GM20431 (cell line): ENCODE measurements at regions not wholly inside any gene's neighbourhood (a gene's known extent, or its start where the extent isn't known, plus 50 kb on each side); places are given as distances from the start of the nearest gene placed in this dataset.

ENCODE experiments used
- in situ Hi-C: fragments of 300-500 bp; cut with MseI, MboI; formaldehyde crosslinking; loops from one replicate; pipeline ENCODE4 v1.15.0; 2020; ENCODE audit warnings: low sequenced_read_pairs; ENCODE audit not compliant: unreplicated experiment

DNA sequence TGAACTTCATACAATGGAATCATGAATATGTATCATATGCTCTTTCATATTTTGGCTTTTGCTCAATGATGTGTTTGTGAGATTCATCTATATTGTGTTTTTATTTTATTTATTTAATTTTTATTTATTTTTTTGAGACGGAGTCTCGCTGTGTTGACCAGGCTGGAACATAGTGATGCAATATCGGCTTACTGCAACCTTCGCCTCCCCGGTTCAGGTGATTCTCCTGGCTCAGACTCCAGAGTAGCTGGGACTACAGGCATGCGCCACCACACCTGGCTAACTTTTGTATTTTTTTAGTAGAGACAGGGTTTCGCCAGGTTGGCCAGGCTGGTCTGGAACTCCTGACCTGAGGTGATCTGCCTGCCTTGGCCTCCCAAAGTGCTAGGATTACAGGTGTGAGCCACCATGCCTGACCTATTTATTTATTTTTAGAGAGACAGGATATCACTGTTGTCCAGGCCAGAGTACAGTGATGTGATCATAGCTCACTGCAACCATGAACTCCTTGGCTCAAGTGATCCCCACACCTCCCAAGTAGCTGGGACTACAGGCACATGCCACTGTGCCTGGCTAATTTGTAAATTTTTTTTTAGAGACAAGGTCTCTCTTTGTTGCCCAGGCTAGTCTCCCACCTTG lies 74.5 kb downstream of the TET3 start:
- in situ Hi-C loops, result no loop called here

DNA sequence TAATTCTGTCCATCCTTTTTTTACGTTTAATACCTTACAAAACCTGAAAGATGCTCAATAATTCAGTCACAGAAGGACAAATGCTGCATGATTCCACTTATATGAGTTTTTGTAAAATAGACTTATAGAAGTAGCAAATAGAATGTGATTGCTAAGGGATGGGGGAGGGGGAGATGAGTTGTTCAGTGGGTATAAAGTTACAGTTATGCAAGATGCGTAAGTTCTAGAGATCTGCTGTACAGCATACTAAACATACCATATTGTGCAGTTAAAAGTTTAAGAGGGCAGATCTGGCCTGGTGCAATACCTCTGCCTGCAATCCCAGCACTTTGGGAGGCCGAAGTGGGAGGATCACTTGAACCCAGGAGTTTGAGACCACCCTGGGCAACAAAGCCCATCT lies 78.8 kb downstream of the TET3 start:
- in situ Hi-C loops, result no loop called here

DNA sequence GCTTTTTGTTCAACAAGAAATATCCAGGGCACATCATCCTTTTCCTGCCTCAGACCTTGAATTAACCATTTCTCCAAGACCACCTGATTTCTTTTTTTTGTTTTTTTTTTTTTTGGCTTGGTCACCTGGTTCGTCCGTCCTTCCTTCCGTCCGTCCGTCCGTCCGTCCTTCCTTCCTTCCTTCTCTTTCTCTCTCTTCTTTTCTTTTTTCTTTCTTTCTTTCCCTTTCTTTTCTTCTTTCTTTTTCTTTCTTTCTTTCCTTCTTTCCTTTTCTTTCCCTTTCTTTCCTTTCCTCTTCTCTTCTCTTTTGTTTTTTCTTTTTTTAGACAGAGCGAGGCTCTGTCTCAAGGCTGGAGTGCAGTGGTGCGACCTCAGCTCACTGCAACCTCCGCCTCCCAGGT lies 80.7 kb downstream of the TET3 start:
- in situ Hi-C loops, result no loop called here

DNA sequence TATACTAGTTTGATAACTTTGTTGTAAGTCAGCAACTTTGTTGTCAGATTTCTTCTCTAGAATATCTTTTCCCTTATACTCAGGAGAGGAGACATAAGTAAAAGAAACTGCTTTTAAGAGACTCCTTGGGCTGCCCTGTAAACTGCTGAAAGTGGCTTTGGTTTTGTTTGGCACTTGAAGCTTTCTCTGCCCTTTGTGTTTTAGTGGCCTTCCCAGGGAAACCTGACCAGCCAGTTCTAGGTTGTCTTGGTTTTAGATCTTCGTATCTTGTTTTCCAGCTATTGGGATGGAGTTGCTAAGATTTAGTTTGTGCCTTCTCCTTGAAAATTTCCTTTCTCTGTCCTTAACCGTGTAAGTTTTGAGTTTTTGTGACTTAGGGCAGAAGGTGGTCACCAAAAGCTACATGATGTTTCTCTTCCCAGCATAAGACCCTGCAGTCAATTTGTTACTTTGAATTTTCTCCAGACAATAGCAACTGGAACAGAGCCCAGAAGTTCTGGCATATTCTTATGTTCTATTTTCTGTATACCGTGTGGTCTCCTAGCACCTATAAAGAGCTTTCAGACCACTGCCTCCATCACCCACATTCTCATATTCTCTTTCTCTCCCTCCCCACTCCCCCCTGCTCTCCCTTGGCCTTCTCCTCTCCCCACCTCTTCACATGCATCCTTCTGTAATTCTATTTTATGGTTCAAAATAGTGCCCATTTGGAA lies 81.1 kb downstream of the BOLA3 start:
- in situ Hi-C loops, result no loop called here

DNA sequence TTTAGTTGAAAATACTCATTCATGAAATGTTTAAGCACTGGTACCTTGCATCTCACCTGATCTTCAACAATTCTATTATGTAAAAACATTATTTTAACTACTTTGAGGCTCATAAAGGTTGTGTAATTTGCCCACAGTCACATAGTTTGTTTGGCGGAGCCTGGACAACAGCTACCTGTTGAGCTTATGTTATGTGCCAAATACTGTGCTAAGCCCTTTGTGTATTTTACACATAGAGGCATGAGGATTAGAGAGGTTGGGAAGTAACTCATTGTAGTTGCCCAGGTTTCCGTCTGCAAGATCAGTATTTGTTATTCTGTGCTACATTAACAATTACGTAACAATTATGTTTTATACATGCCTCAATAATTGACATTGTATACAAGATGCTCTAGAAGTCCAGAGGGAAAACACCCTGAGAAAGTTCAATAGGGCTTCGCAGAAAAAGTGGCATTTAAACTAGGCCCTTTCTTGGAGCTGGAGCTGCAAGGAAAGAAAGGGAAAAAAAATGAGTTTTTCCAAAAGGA lies 80.4 kb downstream of the BOLA3 start:
- in situ Hi-C loops, result no loop called here

DNA sequence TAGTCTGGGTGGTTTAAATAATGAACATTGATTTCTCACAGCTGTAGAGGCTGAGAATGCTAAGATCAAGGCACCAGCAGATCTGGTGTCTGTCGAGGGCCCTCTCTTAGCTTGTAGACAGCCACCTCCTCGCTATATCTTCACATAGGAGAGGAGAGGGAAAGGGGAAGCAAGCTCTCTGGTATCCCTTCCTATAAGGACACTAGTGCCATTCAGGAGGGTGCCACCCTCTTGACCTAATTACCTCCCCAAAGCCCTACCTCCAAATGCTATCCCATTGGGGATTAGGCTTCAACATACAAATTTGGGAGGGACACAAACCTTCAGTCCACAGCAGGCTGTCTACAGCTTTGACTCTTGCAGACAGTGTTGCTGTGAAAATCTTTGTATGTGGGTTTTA lies 76.7 kb downstream of the BOLA3 start:
- in situ Hi-C loops, result no loop called here

DNA sequence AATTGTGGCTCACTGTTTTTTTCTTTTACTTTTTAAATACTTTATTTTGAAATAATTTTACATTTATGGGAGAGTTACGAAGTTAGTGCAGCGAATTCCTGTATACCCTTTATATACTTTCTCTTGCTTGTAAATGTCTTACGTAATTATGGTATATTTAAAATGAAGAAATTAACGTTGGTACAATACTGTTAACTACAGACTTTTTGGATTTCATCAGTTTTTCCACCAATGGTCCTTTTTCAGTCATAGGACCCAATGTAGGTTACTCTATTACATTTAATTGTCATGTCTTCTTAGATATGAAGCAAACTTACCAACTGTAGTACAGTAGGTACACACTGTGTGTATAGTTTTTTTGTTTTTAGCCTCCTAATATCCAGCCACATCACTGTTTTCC lies 76.3 kb downstream of the BOLA3 start:
- in situ Hi-C loops, result no loop called here

DNA sequence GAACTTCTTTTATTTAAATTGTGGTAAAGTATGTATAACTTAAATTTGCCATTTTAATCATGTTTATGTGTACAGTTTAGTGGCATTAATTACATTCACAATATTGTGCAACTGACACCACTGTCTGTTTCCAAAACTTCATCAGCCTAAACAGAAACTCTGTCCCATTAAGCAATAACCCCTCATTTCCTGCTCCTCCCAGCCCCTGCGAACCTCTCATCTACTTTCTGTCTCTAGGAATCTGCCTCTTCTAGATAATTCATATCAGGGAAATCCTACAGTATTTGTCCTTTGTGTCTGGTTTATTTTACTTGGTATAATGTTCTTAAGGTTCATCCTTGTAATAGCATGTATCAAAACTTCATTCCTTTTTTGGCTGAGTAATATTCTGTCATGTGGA lies 75.1 kb downstream of the BOLA3 start:
- in situ Hi-C loops, result no loop called here

DNA sequence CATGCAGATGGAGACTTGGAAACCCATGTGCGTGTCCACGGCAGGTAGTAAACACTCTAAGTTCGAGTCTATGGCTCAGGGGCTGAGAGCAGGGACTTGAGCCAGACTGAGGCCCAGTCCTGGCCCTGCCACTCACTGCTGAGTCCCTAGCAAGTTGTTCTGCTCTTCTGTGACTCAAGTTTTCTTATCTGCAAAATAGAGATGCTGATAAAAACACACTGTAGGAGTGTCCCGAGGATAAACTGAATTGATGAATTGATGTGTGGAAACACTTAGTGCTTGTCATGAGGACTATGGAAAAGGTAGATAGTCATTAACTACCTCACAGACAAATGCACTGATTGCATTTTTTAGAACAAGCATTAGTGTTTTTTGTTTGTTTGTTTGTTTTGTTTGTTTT lies 73.2 kb downstream of the BOLA3 start:
- in situ Hi-C loops, result no loop called here

DNA sequence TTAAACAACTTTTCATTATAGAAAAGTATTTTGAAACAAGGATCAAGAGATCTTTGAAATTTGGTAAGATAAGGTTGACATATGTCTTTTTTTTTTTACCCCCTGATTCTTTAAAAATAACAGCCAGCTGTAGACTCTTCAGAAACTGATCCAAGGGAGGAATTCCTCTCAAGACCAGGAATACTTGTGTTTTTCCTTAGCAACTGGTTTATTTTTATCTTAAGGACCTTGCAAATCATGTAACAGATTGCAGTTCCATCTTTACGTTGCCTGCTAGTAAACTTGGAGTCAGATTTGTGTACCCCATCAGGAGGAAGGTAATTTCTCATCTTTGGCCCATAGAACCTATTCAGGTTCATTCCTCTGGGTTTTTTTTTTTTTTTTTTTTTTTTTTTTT lies 71.6 kb downstream of the BOLA3 start:
- in situ Hi-C loops, result loop anchor here (25.0 kb wide), 1 partner anchor 164 kb away; no protein-coding TSS in a partner anchor

DNA sequence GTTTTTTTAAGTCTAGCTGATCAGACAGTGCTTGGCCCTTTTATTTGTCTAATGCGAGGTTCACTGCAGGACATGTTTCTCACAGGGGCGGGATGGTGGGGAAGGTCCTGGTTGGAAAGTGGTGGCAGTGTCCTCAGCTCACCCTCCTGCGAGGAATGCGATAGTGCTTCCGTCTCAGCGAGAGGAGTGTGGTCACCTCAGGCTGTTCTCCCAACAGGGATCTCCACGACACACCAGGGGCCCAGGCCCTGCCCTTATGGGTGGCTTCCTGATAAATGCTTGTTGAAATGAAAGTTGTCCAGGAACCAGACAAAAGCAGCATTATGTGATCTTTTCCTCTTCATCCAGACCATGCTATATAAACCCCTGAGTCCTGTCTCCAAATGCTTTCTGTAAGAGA lies 70.1 kb downstream of the BOLA3 start:
- in situ Hi-C loops, result loop anchor here (25.0 kb wide), 1 partner anchor 165 kb away; no protein-coding TSS in a partner anchor

DNA sequence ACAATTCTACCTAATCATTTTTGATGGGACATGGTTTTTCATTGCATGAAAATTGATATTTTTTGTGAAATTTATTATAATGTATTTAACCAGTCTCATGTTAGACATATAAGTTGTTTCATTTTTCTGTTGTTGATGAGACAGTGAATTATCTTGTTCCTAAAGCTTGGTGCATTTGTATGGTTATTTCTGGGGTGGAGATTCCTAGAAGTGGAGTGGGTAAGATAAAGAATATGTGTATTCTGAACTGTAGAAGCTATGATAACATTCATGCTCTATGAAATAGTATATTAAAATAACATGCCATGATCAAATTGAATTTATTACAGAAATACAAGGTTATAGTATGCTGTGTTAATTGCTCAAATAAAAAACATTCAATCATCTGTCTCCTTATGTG lies 69.2 kb downstream of the BOLA3 start:
- in situ Hi-C loops, result loop anchor here (25.0 kb wide), 1 partner anchor 166 kb away; no protein-coding TSS in a partner anchor

DNA sequence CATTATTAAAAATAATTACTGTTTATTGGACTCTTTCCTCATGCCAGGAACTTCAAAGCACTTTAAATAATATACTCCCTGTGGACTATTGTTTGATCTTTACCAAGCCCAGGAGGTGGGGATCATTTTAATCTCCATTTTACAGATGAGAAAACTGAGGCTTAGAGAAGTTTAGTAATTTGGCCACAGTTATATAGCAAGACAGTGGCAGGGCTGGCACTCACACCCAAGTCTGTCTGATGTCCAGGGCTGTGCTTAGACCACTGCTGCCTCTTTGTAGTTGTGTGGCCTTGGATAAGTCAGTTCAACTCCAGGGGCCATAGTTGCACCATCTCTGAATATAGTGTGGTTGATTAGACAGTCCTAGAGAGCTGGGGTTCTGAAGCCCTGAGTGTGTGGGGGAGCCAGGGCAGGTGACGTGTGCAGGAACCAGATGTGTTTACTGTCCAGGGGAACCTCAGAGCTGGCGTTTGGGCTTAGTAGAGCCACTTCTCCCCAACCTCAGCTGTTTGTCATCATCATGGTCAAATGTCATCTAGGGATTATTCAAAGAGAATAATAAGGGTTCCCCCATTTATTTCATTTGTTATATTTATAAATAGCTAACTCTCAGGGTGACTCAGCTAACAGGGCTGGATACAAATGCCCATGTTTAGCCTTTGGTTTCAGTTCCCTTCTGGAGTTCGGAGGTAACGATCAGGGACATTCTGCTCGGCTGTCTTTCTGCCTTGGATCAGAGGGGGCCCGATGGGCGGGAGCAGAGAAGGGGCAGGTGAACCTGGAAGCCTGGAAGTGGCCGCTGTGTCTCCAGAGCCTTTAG lies 68.0 kb downstream of the BOLA3 start:
- in situ Hi-C loops, result loop anchor here (25.0 kb wide), 1 partner anchor 167 kb away; no protein-coding TSS in a partner anchor

DNA sequence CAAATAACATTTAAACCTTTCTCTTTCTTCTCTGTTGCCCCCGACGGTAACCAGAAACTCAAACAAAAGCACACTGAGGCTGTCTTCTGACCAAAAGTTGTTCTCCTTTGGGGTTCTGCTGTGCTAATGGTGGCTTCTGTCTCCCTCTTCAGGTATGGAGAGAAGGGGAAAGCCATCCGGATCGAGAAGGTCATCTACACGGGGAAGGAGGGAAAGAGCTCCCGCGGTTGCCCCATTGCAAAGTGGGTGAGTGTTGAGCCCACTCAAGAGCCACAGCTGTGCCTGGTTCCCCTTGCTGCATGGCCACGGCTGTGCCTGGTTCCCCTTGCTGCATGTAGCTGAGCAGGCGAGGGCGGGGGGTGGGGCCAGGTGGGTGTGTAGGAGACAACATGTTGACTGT lies 67.4 kb downstream of the BOLA3 start:
- in situ Hi-C loops, result loop anchor here (25.0 kb wide), 1 partner anchor 168 kb away; no protein-coding TSS in a partner anchor

DNA sequence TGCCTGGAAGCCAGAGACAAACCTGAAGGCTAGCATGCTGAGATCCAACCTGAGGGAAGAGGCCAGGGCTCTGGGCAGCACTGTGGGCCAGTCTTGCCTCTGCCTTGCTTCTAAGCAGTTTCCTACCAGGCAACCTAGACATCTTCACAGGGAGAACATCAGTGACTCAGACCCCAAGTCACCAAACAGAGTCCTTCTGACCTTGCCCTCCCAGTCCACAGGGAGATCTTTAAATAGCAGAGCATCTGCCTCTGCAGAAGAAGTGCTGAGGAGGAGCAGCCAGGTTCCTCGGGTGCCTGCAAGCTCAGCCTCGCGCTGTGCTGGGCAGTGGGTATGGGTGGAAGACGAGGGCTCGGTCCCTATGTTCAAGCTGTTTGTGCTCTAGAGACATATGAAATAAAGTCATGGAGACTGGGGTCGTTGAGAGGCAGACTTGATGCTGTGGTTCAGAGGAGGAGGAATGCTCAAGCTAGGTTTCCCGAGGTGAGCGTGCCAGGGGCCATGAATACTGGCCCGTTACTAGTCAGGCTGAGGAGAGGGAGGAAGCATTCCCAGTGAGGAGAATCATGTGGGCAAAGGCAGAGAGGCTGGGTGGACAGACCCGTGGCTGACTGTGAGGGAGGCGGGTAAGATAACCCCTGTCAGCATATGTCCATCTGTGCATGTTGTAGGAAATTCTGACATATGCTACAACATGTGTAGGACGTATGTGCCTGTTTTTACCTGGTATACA lies 66.5 kb downstream of the BOLA3 start:
- in situ Hi-C loops, result loop anchor here (25.0 kb wide), 1 partner anchor 169 kb away; no protein-coding TSS in a partner anchor

DNA sequence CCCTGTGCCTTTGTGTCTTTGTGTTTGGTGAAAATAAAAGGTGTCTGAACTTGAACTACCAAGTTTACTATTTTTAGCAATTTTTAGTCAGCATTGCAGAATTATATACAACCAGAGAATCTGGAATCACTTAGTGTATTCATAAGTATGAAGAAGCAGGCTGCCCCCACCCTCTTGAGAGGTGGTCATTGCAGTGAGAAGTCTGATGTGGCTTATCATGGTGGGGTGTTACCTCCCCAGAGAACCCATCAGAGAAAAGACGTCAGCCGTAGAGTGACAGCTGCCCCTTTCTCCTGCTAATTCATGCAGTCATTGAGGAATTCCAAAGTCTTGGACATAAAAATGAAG lies 66.0 kb downstream of the BOLA3 start:
- in situ Hi-C loops, result loop anchor here (25.0 kb wide), 1 partner anchor 169 kb away; no protein-coding TSS in a partner anchor

DNA sequence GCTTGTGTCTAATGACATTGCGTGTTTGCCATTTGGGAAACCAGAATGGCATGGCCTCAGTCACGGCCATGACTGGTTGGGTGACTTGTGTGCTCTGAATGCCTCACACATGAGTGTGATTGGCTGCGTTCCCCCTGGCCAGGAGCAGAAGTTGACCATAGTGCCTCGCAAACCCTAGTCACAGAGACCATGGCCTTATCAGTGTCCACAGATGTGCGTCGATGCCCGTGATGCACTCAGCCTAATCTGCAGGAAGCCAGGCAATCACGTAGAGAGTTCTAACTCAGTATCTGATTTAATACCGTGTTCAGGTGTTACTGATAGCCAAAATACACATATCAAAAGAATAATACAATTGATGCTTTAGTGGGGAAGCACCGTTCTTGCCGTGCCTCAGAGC lies 64.0 kb downstream of the BOLA3 start:
- in situ Hi-C loops, result loop anchor here (25.0 kb wide), 1 partner anchor 171 kb away; no protein-coding TSS in a partner anchor
